ENCODE measurements at regions not wholly inside any gene's neighbourhood (a gene's known extent, or its start where the extent isn't known, plus 50 kb on each side); places are given as distances from the start of the nearest gene placed in this dataset.

- in situ Hi-C loops (cut with MboI; ENCODE audit: low sequenced_read_pairs): no loop called here
These were observed 161.9 kb upstream of the WSCD2 start for GRCh38 chr12:107967170-107967569.

GRCh38 chr12:107973950-107974349 is 155.1 kb upstream of the WSCD2 start:
- in situ Hi-C loops (cut with MboI; ENCODE audit: low sequenced_read_pairs): no loop called here

- in situ Hi-C loops (cut with MboI; ENCODE audit: low sequenced_read_pairs): no loop called here
These were observed 152.8 kb upstream of the WSCD2 start for GRCh38 chr12:107976331-107976730.

- in situ Hi-C loops (cut with MboI; ENCODE audit: low sequenced_read_pairs): no loop called here
These were observed 150.9 kb upstream of the WSCD2 start for GRCh38 chr12:107978201-107978600.

- in situ Hi-C loops (cut with MboI; ENCODE audit: low sequenced_read_pairs): no loop called here
These were observed 150.4 kb upstream of the WSCD2 start for GRCh38 chr12:107978641-107979040.

- in situ Hi-C loops (cut with MboI; ENCODE audit: low sequenced_read_pairs): no loop called here
These were observed 145.2 kb upstream of the WSCD2 start for GRCh38 chr12:107983756-107984472.

GRCh38 chr12:107984973-107985372 is 144.1 kb upstream of the WSCD2 start:
- in situ Hi-C loops (cut with MboI; ENCODE audit: low sequenced_read_pairs): no loop called here

GRCh38 chr12:107986183-107986582 is 142.9 kb upstream of the WSCD2 start:
- in situ Hi-C loops (cut with MboI; ENCODE audit: low sequenced_read_pairs): no loop called here

GRCh38 chr12:107990325-107990724 is 138.8 kb upstream of the WSCD2 start:
- in situ Hi-C loops (cut with MboI; ENCODE audit: low sequenced_read_pairs): no loop called here

- in situ Hi-C loops (cut with MboI; ENCODE audit: low sequenced_read_pairs): no loop called here
These were observed 137.1 kb upstream of the WSCD2 start for GRCh38 chr12:107992029-107992428.

GRCh38 chr12:107992870-107993451 is 136.1 kb upstream of the WSCD2 start:
- in situ Hi-C loops (cut with MboI; ENCODE audit: low sequenced_read_pairs): no loop called here

GRCh38 chr12:107998863-107999262 is 130.2 kb upstream of the WSCD2 start:
- in situ Hi-C loops (cut with MboI; ENCODE audit: low sequenced_read_pairs): no loop called here

GRCh38 chr12:108000111-108000510 is 129.0 kb upstream of the WSCD2 start:
- in situ Hi-C loops (cut with MboI; ENCODE audit: low sequenced_read_pairs): no loop called here

- in situ Hi-C loops (cut with MboI; ENCODE audit: low sequenced_read_pairs): no loop called here
These were observed 124.8 kb upstream of the WSCD2 start for GRCh38 chr12:108004319-108004718.

GRCh38 chr12:108008163-108008905 is 120.8 kb upstream of the WSCD2 start:
- in situ Hi-C loops (cut with MboI; ENCODE audit: low sequenced_read_pairs): no loop called here

- in situ Hi-C loops (cut with MboI; ENCODE audit: low sequenced_read_pairs): no loop called here
These were observed 119.5 kb upstream of the WSCD2 start for GRCh38 chr12:108009442-108010070.

- in situ Hi-C loops (cut with MboI; ENCODE audit: low sequenced_read_pairs): no loop called here
These were observed 113.0 kb upstream of the WSCD2 start for GRCh38 chr12:108016022-108016564.

- in situ Hi-C loops (cut with MboI; ENCODE audit: low sequenced_read_pairs): no loop called here
These were observed 111.5 kb upstream of the WSCD2 start for GRCh38 chr12:108017472-108018057.

- in situ Hi-C loops (cut with MboI; ENCODE audit: low sequenced_read_pairs): no loop called here
These were observed 109.2 kb upstream of the WSCD2 start for GRCh38 chr12:108019862-108020261.

GRCh38 chr12:108021141-108021540 is 107.9 kb upstream of the WSCD2 start:
- in situ Hi-C loops (cut with MboI; ENCODE audit: low sequenced_read_pairs): no loop called here

- in situ Hi-C loops (cut with MboI; ENCODE audit: low sequenced_read_pairs): no loop called here
These were observed 107.1 kb upstream of the WSCD2 start for GRCh38 chr12:108021949-108022522.

All from HL-60/S4 treated with retinoic acid at 250 ng/mL for 4 days and 3 days (cell line).